Uterus (tissue), 2 donors: ENCODE measurements at regions not wholly inside any gene's neighbourhood (a gene's known extent, or its start where the extent isn't known, plus 50 kb on each side); places are given as distances from the start of the nearest gene placed in this dataset.

ENCODE experiments used
- CTCF ChIP-seq, 4 experiments: fragments of 200-600 bp in 2 of 4; fragments of 450-650 bp in 2 of 4; sonication (generic) in 2 of 4; IDR thresholded peaks; one replicate each; pipeline ENCODE4 v1.5.1; 2016 to 2019; ENCODE audit warnings: antibody characterized with exemption in 4 of 4, mild to moderate bottlenecking in 2 of 4, moderate library complexity in 1 of 4
- POLR2A ChIP-seq, 2 donors: fragments of 450-650 bp; IDR thresholded peaks; one replicate each; pipeline ENCODE4 v1.6.1; 2016; ENCODE audit warnings: antibody characterized with exemption in 2 of 2, mild to moderate bottlenecking in 1 of 2, moderate library complexity in 1 of 2

GRCh38 chr4:141541851-141542250, 94.5 kb upstream of the IL15 start:
- TF ChIP-seq CTCF (IDR thresholded peaks at IDR 0.05), result no peak
- TF ChIP-seq POLR2A (IDR thresholded peaks at IDR 0.05), result no peak
